GM23338 (cell line): ENCODE measurements at regions not wholly inside any gene's neighbourhood (a gene's known extent, or its start where the extent isn't known, plus 50 kb on each side); places are given as distances from the start of the nearest gene placed in this dataset.

Experiments
- ATAC-seq: fragments of 200-7000 bp; cut with Tn5 transposase; 3 replicates; pipeline ENCODE4 v1.9.1; 2020
- DNase-seq: peaks from one replicate; pipeline ENCODE4 v3.0.0-alpha.2; 2015; ENCODE audit warnings: low spot score
- H2AFZ ChIP-seq: fragments of 200-600 bp; sonication (generic); 2 replicates; pipeline ENCODE4 v1.8.0; 2016; ENCODE audit warnings: antibody characterized with exemption, mild to moderate bottlenecking, moderate library complexity
- H3F3A ChIP-seq: fragments of 200-600 bp; sonication (generic); replicated peaks from 2 replicates; pipeline ENCODE4 v1.8.0; 2017; ENCODE audit warnings: antibody characterized with exemption, mixed run types, low read depth
- H3K27ac ChIP-seq: fragments of 200-600 bp; sonication (generic); 2 replicates; pipeline ENCODE4 v1.6.1; 2016; ENCODE audit warnings: low read depth
- H3K27me3 ChIP-seq: fragments of 200-600 bp; sonication (generic); 2 replicates; pipeline ENCODE4 v1.8.0; 2016; ENCODE audit warnings: mild to moderate bottlenecking, mixed run types, moderate library complexity; ENCODE audit not compliant: insufficient read depth
- H3K36me3 ChIP-seq: fragments of 200-600 bp; sonication (generic); 2 replicates; pipeline ENCODE4 v1.8.0; 2016; ENCODE audit warnings: mild to moderate bottlenecking; ENCODE audit not compliant: insufficient read depth
- H3K4me1 ChIP-seq: fragments of 200-600 bp; sonication (generic); 2 replicates; pipeline ENCODE4 v1.8.0; 2016; ENCODE audit warnings: mild to moderate bottlenecking, moderate library complexity; ENCODE audit not compliant: insufficient read depth
- H3K4me2 ChIP-seq: fragments of 200-600 bp; sonication (generic); 2 replicates; pipeline ENCODE4 v1.7.1; 2017; ENCODE audit warnings: mixed run types
- H3K4me3 ChIP-seq: fragments of 200-600 bp; sonication (generic); 2 replicates; pipeline ENCODE4 v1.6.1; 2016; ENCODE audit warnings: mixed run types
- H3K79me2 ChIP-seq: fragments of 200-600 bp; sonication (generic); replicated peaks from 2 replicates; pipeline ENCODE4 v1.8.0; 2017; ENCODE audit warnings: mild to moderate bottlenecking; ENCODE audit not compliant: insufficient read depth
- H3K9me2 ChIP-seq: fragments of 200-600 bp; sonication (generic); 2 replicates; pipeline ENCODE4 v1.8.0; 2017; ENCODE audit not compliant: insufficient read depth
- H4K20me1 ChIP-seq: fragments of 200-600 bp; sonication (generic); replicated peaks from 2 replicates; pipeline ENCODE4 v1.8.0; 2017; ENCODE audit warnings: mild to moderate bottlenecking; ENCODE audit not compliant: insufficient read depth
- H3K27ac Mint-ChIP-seq: 2 replicates; pipeline ENCODE4 v1.8.0; 2020; ENCODE audit warnings: inconsistent platforms, mild to moderate bottlenecking, moderate library complexity, mixed read lengths
- H3K27me3 Mint-ChIP-seq: 3 replicates; pipeline ENCODE4 v1.8.0; 2022; ENCODE audit warnings: low read depth, mild to moderate bottlenecking, moderate library complexity, mixed read lengths, inconsistent platforms; ENCODE audit not compliant: insufficient read depth, poor library complexity
- H3K36me3 Mint-ChIP-seq: 3 replicates; pipeline ENCODE4 v1.8.0; 2021; ENCODE audit warnings: low read depth, mild to moderate bottlenecking, inconsistent platforms, moderate library complexity, mixed read lengths
- H3K4me1 Mint-ChIP-seq: 3 replicates; pipeline ENCODE4 v1.8.0; 2020; ENCODE audit warnings: mild to moderate bottlenecking, inconsistent platforms, mixed read lengths
- H3K4me3 Mint-ChIP-seq: 3 replicates; pipeline ENCODE4 v1.8.0; 2021; ENCODE audit warnings: moderate library complexity, mild to moderate bottlenecking, inconsistent platforms, mixed read lengths
- H3K9me3 Mint-ChIP-seq: 3 replicates; pipeline ENCODE4 v1.8.0; 2020; ENCODE audit warnings: moderate library complexity, mild to moderate bottlenecking, inconsistent platforms, mixed read lengths
- CREB1 ChIP-seq: fragments of 250-450 bp; sonication (Bioruptor Pico); IDR thresholded peaks from 2 replicates; pipeline ENCODE4 v1.5.0; 2020; ENCODE audit warnings: low read depth, mild to moderate bottlenecking, moderate library complexity
- EZH2 ChIP-seq: fragments of 200-600 bp; sonication (generic); IDR thresholded peaks from one replicate; pipeline ENCODE4 v1.8.0; 2017; ENCODE audit warnings: antibody characterized with exemption, mild to moderate bottlenecking, low read depth; ENCODE audit not compliant: unreplicated experiment
- EZH2phosphoT487 ChIP-seq: fragments of 200-600 bp; sonication (generic); IDR thresholded peaks from one replicate; pipeline ENCODE4 v1.8.1; 2018; ENCODE audit warnings: antibody characterized with exemption; ENCODE audit not compliant: unreplicated experiment
- NANOG ChIP-seq: IDR thresholded peaks from 2 replicates; pipeline ENCODE4 v1.6.1; 2016; ENCODE audit warnings: antibody characterized with exemption, borderline replicate concordance
- POLR2AphosphoS5 ChIP-seq: IDR thresholded peaks from 2 replicates; pipeline ENCODE4 v1.6.1; 2016; ENCODE audit warnings: antibody characterized with exemption, low read depth
- ZNF462 ChIP-seq: fragments of 250-450 bp; sonication (Bioruptor Pico); IDR thresholded peaks from 2 replicates; pipeline ENCODE4 v1.5.0; 2020; ENCODE audit warnings: mild to moderate bottlenecking, moderate library complexity

- H3K4me3 ChIP-seq = no peak overlapping the region
- peak overlapping the region; percentile 68 for H3K27ac ChIP-seq
- H4K20me1 ChIP-seq = no peaks in the 10 kb centered on the region
- H3K27me3 ChIP-seq = no peaks in the 10 kb centered on the region
- H2AFZ ChIP-seq = no peak overlapping the region
- Mint-ChIP-seq H3K9me3 (peaks cover 12% of the 10 kb centered on the region; the same call in 2 of the 3 replicates), H3K4me1 (peaks cover 41% of the 10 kb centered on the region), H3K27me3 (no peaks in the 10 kb centered on the region), H3K27ac (no peak overlapping the region; the same call in 1 of the 2 replicates), H3K36me3 (peaks cover 20% of the 10 kb centered on the region), H3K4me3 (no peak overlapping the region)
- no peaks in the 10 kb centered on the region for H3F3A ChIP-seq
- no peaks in the 10 kb centered on the region for H3K36me3 ChIP-seq
- ATAC-seq (peak; percentile 99), DNase-seq (peak; percentile 74)
- 0 out of 2 replicates have a peak, but pooled peaks cover 6% of the 10 kb centered on the region for H3K9me2 ChIP-seq
- no peaks in the 10 kb centered on the region for H3K79me2 ChIP-seq
- H3K4me1 ChIP-seq = peaks cover 28% of the 10 kb centered on the region
- TF ChIP-seq EZH2 = no peak
- peak; percentile 30; the same call in 1 of the 2 replicates for TF ChIP-seq NANOG
- peak; percentile 35; the same call in 1 of the 2 replicates for TF ChIP-seq CREB1 (CRISPR knock-in tag)
- no peak for TF ChIP-seq POLR2AphosphoS5
- peak; percentile 96 for TF ChIP-seq ZNF462 (CRISPR knock-in tag)
- no peak for TF ChIP-seq EZH2phosphoT487
- 0 out of 2 replicates have a peak overlapping the region, but pooled peaks have one; percentile 33 for H3K4me2 ChIP-seq
Observed at GRCh38 chr3:110711851-110712516, 359.6 kb upstream of the NECTIN3 start.
